ENCODE measurements at regions not wholly inside any gene's neighbourhood (a gene's known extent, or its start where the extent isn't known, plus 50 kb on each side); places are given as distances from the start of the nearest gene placed in this dataset.

GRCh38 chr13:79869326-79869725, 388.4 kb downstream of the NDFIP2 start:
- TF ChIP-seq SP1 (IDR thresholded peaks at IDR 0.05) (no peak), CTBP1 (IDR thresholded peaks at IDR 0.05; ENCODE audit: borderline replicate concordance) (no peak), ARNT (IDR thresholded peaks at IDR 0.05) (no peak), FOXA1 (IDR thresholded peaks at IDR 0.05) (no peak), SUZ12 (IDR thresholded peaks at IDR 0.05) (no peak), ELF4 (IDR thresholded peaks at IDR 0.05) (no peak), BHLHE40 (IDR thresholded peaks at IDR 0.05; ENCODE audit: borderline replicate concordance) (no peak)
- TF ChIP-seq, protein P1, sequence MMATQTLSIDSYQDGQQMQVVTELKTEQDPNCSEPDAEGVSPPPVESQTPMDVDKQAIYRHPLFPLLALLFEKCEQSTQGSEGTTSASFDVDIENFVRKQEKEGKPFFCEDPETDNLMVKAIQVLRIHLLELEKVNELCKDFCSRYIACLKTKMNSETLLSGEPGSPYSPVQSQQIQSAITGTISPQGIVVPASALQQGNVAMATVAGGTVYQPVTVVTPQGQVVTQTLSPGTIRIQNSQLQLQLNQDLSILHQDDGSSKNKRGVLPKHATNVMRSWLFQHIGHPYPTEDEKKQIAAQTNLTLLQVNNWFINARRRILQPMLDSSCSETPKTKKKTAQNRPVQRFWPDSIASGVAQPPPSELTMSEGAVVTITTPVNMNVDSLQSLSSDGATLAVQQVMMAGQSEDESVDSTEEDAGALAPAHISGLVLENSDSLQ (IDR thresholded peaks at IDR 0.05), result no peak
